Lung microvascular endothelial cell (primary cell): ENCODE measurements at regions not wholly inside any gene's neighbourhood (a gene's known extent, or its start where the extent isn't known, plus 50 kb on each side); places are given as distances from the start of the nearest gene placed in this dataset.
"Not testable (repeated sequence)": the region's sequence is repeated elsewhere in the genome, so short reads cannot be mapped to it uniquely, and the experiment has no call there.

Source experiments
- DNase-seq, 2 donors: peaks; one replicate each; pipeline versions ENCODE4 v3.0.0 to v3.0.0-alpha.2; 2010; ENCODE audit warnings: low read depth in 2 of 2

- no peak for DNase-seq
These were observed 363.1 kb upstream of the PAPPA start for GRCh38 chr9:115790520-115790919.

- no peak for DNase-seq
These were observed 358.6 kb upstream of the PAPPA start for GRCh38 chr9:115794921-115795475.

DNA sequence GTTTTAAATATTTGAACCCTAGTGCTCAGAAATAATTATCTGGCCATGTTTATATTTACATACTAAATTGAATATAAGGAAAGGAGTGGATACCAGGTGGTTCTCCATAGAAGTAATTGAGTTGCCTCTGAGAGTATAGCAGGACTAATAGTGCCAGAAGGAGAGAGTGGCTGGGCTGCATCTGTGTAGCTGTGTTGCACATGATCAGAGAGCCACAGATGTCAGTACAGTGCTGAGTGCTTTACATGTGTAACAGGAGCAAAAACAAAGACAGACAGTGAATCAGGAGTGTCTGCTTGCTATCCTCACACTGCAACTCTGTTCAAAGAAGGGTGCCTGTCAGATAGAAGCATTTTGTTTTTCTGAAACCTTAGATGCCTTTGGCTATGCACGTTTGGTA lies 353.9 kb upstream of the PAPPA start:
- DNase-seq: no peak

GRCh38 chr9:115804206-115804605 lies 349.4 kb upstream of the PAPPA start:
- DNase-seq: no peak

DNA sequence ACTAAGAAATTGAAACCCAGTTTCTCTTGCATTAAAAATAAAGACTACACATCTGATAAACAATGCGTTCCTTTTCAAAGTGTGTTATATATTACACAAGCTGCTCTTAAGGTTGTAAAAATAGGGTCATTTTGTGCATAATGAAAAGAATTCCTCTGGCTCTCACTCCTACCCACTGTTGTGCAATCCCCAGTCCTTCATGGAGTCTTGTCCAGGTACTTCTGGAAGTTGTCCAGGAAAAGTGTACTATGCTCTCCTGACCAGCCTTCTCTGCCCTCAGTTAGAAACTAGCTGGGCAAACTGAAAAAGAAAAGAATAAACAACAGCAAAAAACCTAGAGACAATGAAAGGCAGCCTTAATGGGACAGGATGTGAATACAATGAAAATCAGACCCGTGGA lies 345.5 kb upstream of the PAPPA start:
- DNase-seq: no peak

- no peak for DNase-seq
These were observed 344.9 kb upstream of the PAPPA start for GRCh38 chr9:115808695-115809094.

DNA sequence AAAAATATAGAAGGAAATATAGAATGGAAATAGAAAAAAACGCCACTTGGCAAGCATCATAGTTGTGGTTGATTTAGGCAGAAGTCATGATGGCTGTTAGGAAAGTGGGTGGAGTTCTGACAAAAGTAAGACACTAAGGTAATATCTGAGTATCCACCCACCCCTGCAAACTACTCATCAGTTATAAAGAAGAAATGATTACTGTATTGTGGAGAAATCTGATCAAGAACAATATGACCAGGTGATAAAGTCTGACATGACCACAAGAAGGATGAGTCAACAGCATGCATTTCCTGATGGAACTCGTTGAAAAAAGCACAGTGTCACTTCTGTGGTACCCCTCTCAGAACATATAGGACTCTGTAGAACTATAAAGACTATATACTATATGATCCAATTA lies 343.4 kb upstream of the PAPPA start:
- DNase-seq: no peak

DNA sequence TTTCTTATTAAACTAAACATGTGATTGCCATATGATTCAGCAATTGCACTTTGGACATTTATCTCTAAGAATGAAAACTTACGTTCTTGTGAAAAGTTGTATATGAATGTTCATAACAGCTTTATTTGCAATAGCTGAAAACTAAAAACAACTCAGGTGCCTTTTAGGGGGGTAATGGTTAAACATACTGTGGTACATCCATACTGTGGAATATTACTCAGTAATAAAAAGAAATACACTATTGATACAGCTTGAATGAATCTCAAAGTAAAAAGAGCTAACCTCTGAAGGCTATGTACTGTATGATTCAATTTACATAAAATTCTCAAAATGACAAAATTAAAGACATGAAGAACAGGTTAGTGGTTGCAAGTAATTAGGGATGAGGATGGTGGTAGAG lies 339.5 kb upstream of the PAPPA start:
- DNase-seq: no peak

DNA sequence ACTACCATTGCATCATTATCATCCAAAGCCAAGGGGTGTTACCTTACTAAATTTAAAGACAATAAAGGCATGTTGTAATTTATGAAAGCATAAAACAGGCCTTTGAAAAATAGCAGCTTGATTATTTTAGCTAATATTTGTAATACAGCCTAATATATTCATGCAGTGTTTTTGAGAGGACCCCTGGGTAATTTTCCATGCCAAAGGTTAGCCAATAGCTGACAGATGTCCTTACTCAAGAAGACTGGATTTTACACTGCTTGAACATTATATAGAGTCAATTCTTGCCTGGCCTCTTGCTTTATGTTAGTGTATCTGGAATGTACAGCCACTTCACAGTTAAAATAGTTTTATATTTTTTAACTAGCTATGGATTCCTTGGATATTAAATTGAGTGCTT lies 337.8 kb upstream of the PAPPA start:
- no peak for DNase-seq

- DNase-seq: not testable (repeated sequence)
These were observed 334.9 kb upstream of the PAPPA start for GRCh38 chr9:115818651-115819050.

GRCh38 chr9:115832031-115832430 lies 321.6 kb upstream of the PAPPA start:
- DNase-seq: no peak

GRCh38 chr9:115837618-115838017 lies 316.0 kb upstream of the PAPPA start:
- no peak for DNase-seq

- DNase-seq: no peak
These were observed 315.2 kb upstream of the PAPPA start for GRCh38 chr9:115838417-115838816.

GRCh38 chr9:115844433-115844832 lies 309.2 kb upstream of the PAPPA start:
- DNase-seq: not testable (repeated sequence)

GRCh38 chr9:115845648-115846312 lies 307.8 kb upstream of the PAPPA start:
- DNase-seq: no peak

DNA sequence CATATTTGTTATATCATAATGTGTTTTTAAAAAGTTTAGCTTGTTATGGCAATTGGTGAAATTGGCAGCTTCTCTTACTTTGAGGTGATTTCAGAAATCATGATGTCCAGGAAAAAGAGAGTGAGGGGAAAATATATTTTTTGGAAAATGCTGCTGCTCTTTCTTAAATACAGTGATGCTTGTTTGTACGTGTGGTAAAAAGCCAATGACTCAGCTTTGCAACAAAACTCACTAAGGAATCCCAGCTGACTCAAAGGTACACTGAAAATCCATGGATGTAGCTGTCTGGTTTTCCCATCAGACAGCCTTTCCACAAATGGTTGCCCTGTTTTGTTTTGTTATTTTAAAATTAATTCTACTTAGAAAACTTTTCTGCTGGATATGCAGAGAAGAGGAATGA lies 306.4 kb upstream of the PAPPA start:
- no peak for DNase-seq

- DNase-seq: no peak
These were observed 303.7 kb upstream of the PAPPA start for GRCh38 chr9:115849679-115850412.

DNA sequence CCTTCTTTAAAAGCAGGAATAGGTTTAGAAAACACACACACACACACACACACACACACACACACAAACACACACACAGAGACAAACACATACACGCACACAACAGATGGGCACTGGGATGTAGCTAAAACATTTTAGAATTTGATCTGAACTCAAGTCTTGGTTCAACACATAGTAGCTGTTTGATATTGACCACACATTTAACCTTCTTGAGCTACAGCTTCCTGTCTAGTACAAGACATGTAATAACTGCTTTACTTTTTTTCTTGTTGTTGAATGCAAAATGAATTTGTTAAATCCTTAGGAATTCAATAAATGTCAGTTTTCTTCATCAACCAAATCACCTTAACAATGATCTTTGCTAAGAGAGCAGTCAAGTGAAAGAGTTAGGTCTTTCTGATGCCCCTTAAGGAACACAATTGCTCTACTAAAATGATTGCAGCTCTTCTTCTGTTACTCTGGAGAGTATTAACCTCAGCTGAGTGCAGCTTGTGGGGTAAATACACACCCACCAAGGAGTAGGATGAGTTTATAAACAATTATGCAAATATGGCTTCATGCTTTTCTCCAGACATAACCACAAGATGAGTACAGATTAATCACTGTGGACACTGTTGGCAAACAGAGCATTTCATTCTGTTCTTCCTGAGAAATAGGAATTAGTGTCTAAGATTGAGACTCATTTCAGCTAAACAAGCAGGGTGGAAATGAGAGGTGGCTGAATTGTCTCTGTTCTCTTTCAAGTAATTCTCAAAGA lies 302.9 kb upstream of the PAPPA start:
- DNase-seq: no peak

- DNase-seq: no peak
These were observed 298.0 kb upstream of the PAPPA start for GRCh38 chr9:115855458-115856133.

DNA sequence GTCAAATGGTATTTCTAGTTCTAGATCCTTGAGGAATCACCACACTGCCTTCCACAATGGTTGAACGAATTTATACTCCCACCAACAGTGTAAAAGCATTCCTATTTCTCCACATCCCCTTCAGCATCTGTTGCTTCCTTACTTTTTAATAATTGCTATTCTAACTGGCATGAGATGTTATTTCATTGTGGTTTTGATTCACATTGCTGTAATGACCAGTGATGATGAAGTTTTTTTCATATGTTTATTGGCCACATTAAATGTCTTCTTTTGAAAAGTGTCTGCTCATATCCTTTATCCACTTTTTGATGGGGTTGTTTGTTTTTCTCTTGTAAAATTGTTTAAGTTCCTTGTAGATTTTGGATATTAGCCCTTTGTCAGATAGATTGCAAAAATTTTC lies 295.2 kb upstream of the PAPPA start:
- DNase-seq: not testable (repeated sequence)

GRCh38 chr9:115862021-115862420 lies 291.6 kb upstream of the PAPPA start:
- DNase-seq: no peak

GRCh38 chr9:115864581-115864980 lies 289.0 kb upstream of the PAPPA start:
- DNase-seq: no peak
